Ecto neural progenitor cell (in vitro differentiated cells): ENCODE measurements at regions not wholly inside any gene's neighbourhood (a gene's known extent, or its start where the extent isn't known, plus 50 kb on each side); places are given as distances from the start of the nearest gene placed in this dataset.

Experiments used
- DNase-seq: peaks from one replicate; pipeline ENCODE4 v3.0.0-alpha.2; 2018; ENCODE audit warnings: low spot score

DNA sequence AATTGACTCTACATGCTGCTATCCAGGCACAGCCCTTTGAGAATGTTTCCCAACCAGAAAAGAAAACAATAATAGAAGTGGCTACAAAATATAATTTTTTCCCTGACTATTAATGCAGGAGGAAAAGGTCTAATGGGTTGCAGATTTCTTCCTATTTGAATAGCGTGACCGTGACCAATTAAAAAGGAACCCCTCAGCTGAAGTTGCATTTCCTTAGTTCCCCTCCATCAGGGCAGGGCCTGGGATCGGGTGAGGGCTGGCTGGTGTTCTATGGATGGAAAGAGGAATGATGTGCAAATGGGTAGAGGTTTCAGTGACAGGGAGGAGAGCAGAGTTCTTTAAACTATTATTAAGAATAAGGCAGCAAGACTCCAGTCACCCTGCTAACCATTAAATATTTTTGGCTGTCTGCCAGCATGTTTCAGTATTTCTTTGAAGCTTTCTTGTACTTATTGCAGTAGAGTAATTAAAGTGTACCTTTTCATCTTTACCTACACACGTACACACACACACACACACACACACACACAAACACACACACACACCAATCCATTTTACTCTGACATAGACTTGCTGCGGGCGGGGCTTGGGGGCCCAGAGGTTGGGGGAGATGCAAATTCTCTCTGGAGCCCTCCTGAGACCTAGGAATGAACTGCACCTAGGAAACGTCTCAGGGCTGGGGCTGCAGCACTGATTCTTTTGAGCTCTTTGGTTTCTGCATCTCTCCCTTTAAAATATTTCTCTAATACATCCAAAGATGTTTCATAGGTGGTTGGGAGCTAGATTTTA lies 154.8 kb upstream of the SLC35B3 start:
- DNase-seq = peak; percentile 56

DNA sequence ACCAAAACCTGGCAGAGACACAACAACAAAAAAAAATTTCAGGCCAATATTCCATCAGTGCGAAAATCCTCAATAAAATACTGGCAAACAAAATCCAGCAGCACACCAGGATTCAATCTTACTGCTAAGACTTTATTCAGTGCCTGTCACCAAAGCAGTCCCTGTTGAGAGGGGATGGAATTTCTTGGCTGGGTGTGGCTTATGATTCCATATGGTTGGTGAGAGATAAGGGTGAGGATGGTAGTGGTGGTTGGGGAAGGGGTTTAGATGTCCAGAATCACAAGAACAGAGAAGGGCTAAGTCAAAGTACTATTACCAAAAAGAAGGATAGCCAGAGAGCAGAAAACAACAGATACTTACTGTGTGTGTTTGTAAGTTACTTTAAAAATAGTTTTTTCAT lies 152.8 kb upstream of the SLC35B3 start:
- DNase-seq = no peak

DNA sequence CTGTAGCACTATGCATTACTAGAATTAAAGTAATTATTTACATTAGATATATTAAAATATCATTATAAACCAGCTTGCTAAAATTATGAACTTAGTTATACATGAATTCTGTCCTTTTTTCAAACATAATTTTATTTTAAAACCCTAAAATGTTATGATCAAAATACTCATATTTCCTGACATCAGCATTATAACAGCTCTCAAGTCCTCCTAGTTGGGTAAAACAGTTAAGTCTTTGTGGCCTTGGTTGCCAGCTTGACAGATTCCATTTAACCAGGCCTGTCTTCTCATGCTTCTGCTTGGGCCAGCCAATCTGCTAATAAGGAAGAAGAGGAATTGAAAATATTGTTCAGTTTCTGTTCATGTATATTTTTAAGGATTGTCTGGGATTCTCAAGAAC lies 147.9 kb upstream of the SLC35B3 start:
- no peak for DNase-seq

DNA sequence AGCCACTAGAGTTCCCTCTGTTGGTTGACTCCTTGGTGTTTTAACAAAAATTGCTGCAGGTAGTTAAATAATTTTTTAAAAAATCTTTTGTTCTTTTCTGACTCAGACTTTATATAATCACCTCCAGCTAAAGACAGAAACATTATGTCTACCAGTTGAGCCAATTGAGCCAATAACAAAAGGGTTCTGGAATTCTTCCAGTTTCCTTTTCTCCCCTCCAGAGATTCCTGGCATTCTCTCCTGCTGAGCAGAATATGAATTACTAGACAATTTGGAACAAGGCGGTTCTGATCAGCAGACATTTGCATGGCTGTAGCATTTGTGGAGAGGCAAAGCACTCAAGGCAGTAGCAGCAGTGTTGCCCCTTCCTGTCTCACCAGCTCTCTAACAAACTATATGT lies 144.0 kb upstream of the SLC35B3 start:
- no peak for DNase-seq

DNA sequence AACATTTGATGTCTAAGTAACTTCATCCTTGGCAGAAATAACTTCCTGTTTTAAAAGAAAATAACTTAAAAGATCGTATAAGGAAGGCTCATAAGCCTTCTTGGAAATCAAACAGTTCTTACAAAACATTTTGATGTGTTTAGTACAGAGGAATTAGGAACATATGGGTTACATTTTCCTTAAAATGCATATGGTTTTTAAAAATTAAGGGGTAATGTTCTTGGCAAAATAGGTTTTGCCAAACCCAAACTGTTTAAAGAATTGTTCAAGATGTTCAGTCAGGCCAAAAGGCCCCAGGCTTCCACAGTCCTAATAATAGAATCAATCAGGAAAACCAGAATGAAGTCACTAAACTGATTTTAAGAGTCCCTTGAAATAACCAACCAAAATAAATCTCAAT lies 142.7 kb upstream of the SLC35B3 start:
- no peak for DNase-seq

DNA sequence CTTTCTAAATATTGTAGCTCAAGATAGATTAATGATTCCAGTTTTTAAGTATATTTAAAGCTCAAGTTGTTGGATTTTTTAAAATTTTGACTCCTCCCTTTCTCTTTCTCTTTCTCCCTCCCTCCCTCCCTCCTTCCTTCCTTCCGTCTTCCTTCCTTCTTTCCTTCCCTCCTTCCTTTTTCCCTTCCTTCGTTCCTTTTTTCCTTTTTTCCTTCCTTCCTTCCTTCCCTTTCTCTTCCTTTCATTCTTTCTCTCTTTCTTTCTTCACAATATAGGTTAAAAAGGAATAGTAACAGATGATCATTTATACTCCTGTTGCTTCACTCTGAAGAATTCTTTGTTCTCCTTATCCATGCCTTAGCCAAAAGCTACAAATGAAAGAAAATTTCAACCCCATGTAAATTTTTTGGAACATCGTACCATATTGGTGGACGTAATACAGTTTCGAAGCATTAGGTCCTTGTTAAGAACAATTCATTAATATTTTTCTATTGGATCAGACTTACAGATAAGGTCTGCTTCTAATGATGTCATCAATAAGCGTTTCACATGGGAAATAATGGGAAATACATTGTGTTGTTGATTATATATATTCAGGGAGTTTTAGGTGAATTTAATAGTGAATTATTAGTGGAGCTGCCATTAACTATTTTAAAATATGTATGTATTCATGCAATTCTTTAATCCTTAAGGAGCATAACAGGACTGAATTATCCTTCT lies 139.6 kb upstream of the SLC35B3 start:
- no peak for DNase-seq

DNA sequence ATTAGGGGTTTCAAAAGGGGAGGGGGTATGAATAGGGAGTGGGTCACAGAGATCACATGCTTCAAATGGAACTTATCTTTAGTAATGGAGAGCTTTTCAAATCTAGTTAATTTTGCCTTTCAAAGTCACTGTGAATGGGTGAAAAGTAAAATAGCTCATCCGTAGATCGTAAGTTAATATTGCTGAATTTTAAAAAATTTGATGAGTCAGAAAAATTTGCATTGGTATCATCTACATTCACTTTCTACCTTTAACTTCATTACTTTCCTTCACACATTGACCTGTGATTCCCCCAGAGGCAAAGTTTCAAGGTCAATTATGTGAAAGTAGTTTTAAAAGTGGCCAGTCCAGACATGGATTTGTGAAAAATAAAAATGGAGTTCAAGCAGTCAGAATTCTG lies 139.0 kb upstream of the SLC35B3 start:
- no peak for DNase-seq

DNA sequence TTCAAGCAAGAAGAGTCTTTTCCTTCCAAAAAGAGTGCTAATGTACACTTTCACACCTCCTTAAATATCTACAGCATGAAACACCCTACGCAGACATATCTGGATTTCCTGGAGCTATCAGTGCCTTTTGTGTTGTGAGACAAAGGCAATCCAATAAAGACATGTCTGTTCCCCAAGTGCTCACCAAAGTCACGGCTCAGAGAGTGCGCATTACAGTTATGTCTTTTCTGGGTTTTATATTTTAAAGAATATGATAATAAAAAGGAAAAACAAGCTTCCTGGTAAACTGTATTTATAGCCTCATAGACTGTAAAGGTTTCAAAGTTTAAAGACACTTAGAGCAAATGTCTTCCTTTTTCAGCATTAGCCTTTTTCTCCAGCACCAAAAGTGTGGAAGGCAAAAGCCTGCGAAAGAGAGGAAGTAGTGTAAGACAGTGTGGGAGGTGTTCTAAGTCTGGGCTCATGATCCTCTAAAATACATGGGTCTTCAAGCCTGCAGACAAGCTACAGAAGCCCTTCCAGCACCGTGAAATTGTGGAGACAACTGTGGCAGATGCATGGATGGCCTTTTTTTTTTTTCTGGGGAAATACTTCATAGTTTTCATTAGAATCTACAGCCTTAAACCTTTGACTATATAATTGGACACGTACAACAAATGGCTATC lies 135.0 kb upstream of the SLC35B3 start:
- no peak for DNase-seq

DNA sequence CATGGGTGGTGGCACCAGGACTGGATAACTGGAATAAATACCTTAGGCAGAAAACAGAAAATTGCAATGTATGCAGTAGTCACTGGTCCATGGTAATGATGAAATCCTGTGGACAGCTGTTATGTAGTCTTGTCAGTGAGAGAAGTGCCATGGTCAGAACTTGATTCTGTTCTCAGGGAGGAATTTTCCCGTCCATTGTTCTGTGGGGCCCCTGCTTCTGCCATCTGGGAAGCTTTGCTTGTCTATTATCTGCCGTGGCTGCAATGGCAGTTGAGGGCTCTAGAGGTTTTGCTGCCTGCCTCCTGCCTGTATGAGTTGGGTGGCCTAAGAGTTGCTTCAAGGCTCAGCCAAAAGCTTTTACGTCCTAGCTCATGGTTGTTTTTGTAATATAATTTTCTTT lies 126.8 kb upstream of the SLC35B3 start:
- DNase-seq = no peak

DNA sequence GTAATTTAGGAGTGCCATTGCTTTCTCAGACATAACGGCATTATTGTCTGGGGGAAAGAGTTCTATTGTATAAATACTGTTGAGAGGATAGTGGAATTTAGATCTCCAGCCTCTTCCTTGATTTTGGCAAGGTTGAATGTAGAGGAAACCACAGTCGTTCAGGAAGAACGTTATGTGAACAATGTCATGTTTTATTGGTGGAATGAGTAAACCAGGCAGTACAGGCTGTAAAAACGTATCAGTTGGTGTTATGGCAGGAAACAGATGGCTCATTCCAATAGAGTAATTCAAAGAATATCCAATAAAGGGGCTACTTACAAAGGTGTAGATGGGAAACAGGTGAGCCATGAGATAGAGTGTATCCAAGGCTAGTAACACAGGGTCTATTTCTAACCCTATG lies 123.6 kb upstream of the SLC35B3 start:
- DNase-seq = no peak

DNA sequence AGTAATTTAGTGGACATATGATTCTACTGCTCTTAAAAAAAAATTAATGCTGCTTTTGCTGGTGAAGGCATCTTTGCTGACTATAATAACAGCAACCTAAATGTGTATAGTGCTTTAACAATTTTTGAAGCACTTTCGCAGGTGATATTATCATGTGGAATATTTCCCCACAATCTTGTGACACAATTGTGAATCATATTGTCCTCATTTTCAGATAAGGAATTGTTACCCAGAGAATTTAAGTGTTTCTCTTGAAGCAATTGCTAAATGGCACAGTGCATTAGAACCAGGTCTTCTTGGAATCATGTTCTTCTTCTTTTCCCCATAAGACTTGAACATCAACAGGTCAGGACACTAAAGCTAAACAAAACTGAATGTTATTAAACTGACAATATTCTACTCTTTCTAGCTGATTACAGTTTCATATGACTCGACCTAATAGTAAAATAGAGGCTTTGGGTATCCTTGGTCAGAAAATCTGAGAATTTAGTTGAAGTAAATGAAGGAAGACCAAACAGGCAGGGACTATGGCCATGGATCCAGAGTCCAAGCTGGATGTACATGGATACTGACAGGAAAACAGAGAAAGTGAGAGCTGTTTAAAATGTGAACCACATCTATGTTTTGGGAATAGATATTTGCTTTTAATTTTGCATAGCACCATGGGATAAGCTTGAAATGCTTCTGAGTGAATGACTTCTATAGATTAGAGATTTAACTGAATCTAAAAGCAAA lies 121.8 kb upstream of the SLC35B3 start:
- no peak for DNase-seq

DNA sequence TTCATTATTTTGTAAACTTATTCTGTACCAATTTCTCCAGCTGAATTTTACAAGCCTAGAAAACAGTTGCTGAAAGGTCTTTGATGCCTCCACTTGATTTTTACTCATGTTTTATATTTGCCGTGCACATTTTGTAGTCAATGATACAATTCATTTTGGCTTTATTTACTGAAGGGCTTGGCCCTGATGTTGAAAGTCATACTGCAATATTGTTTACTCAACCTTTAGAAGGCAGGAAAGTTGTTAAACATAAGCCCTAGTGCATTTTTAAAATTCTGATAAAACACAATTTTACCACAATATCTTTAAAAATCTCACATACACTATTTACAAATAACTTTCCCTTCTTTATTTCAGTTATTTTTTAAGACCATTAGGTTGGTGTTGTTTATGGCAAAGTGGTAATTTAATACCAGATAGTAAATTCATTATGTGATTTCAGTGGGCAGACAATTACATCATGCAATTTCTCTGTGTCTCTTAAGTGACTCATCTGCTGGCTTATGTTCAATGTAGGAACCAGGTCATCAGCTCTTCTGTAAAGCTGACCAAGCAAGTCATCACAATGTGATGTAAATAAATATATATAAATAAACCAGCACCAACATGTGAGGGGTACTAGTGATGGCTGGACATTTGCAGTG lies 121.1 kb upstream of the SLC35B3 start:
- DNase-seq = no peak

DNA sequence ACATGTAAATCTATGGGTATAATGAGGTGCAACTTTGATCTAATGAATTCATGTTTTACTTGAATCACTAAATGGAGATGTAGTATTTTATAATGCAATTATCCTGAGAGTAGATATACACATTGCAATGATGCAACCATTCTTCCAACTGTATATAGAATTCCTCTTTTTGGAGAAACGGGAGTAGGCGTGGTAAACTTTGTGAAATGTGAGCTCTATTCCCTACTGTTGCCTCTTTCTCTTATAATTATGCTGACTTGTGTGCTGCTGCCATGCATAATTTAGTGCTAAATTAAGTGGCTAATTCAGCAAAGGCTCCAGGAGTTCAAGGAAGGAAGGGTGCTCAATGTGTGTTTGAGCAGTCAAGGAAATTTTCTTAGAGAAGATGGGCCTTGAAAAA lies 116.6 kb upstream of the SLC35B3 start:
- DNase-seq = no peak

DNA sequence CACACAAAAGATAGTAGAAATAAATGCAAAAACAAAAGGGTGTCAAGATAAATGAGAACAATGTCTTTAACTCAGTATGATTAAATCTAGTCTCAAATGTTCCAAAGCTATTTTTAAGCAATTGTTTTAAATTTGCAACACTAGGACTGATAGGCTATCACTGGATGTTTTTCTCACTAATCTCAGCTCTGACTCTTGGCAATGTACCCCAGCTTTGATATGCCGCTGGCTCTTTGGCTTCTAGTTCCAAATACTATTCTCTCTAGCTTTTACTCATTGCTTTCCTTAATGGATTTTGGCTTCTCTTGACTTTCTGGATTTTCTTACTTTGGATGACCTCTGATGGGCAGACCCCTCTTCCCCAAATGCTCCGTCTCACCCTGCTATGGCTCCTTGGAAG lies 116.0 kb upstream of the SLC35B3 start:
- DNase-seq = no peak

DNA sequence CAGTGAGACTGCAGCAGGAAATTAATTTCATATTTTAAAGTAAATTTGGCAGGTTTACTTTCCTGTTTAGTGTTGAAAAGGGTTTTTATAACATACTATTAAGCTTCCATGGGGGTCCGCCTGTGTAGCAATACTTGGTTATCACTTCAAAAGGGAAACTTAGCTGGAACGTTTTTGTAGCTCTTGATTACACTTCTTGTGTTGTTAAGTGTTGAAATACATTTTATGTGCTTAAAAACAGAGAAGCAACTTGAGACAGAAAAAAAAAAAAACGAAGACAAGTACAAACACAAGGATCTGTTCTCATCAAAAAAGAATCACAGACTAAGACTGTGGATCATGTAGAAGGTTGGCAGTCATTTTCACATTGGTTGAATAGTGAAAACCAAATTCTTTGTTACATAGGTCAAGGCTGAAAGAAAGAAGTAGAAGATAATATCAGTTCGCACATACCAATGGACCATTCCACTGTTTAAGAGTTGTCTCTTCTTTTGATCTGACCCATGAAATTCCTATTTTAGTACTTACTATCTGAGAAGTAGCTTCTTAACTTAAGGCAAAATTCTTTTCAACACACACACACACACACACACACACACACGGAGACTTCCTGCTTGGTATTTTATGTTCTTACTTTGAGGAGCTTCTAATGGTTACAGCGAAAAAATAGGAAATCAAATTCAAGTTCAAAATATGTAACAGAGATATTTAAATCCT lies 113.9 kb upstream of the SLC35B3 start:
- DNase-seq = no peak

DNA sequence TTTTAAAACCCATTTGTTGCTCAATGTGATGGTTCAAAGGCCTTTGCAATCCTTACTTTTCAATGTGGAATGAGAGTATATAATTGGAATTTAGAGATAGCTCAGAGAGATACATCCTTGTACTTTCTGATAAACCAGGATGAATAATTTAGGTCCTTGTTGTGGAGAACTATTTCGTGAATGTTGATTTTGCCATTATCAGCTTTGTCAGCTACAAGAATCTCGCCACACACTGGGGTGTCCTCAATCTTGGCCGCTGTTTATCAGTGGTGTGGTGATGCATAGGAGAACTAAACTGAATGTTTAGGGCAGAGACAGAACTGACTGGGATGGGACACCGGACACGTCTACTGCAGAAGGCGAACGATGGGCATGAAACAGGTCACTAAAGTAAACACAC lies 111.2 kb upstream of the SLC35B3 start:
- DNase-seq = no peak

DNA sequence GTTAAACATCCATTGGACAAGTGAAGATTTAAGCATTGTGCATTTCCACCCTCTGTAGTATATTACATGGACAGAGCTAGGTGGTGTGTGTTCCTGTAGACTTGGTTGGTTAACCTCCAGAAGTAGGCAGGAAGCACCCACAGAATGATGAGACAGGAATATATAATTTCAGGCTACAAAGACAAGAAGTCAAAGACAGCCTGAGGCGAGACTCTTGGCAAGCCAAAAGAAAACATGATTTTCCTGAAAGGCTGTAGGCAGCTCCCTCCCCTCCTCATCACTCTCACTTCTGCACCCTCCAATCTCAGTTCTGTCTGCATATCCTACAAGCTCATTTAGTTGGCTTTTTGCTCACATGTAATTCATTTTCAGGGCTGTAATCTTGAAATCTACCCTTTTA lies 110.0 kb upstream of the SLC35B3 start:
- no peak for DNase-seq

DNA sequence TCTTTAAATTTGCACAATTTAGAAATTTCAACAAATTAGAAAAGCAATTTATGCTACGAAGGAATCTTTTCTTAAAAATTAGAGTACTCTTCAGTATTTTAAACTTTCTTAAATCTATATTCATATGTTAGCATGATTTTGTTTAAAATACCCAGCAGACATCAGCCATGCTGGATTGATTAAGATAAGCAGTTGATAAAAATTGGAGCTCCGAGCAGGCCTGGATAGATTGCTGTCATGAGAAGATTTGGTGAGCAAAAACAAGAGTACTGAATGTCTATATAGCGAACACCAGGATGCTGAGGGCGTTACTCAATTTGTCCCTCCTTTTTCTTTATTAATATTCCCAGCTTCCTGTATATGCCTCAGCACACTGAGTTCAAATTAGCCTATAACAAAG lies 108.4 kb upstream of the SLC35B3 start:
- no peak for DNase-seq

DNA sequence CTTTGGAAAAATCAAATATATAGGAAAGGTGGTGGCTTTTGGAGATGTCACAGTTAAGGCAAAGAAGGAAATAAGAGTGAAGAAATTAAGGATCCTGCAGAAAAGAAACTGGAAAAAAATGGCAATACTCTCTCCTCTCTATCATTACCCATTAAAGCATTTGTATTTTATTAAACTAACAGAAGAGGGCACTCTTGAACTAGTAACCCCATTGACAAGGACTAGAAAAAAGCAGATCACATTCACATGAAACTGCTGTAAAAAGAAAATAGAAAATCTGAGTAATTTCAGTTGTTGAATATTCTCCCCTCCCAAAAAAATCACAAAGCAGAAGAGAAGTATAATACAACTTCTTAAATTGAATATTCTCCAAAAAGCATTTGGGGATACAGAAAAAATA lies 104.1 kb upstream of the SLC35B3 start:
- no peak for DNase-seq

DNA sequence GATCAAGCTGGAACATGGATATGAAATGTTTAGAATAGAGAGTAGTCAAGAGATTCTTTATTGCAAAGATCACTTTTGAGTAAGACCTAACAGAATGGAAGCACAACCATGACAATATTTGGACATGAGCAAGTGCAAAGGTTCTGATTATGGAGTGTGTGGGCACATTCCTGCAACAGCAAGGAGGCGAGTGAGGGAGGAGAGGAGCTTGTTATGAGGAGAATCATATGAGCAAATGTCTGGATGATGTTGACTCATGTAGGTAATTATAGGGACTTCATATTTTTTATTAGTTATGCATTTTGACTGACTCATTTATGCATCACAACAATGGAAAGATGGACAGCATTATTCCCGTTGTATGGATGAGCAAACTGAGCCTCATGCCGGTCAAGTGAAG lies 100.8 kb upstream of the SLC35B3 start:
- no peak for DNase-seq

DNA sequence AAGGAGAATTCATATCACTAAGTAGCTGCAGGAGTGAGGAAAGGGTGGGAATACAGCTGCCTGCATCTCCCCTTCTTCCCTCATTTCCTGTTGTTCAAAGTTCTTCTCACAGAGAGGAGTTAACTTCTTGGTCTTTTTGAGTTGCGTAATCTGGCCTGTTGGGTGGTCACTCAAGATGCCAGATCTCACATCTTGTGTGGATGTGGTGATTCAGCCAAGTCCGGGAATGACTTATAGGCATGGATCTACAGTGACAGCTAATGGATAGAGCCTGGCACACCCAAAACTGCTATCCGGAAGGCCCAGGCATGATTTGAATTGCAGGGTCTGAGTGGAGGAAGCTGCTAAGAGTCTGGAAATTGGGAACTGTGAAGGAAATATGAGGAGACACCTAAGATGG lies 100.2 kb upstream of the SLC35B3 start:
- no peak for DNase-seq
